ENCODE measurements at regions not wholly inside any gene's neighbourhood (a gene's known extent, or its start where the extent isn't known, plus 50 kb on each side); places are given as distances from the start of the nearest gene placed in this dataset.
"Not testable (repeated sequence)": the region's sequence is repeated elsewhere in the genome, so short reads cannot be mapped to it uniquely, and the experiment has no call there.

GRCh38 chr5:97234380-97234779 is 51.3 kb upstream of the RIOK2 start:
- not testable (repeated sequence) for H3K9me3 ChIP-seq; DNase-seq (ENCODE audit: low spot score); H3K27ac ChIP-seq; H3K36me3 ChIP-seq; H3K4me1 ChIP-seq; H3K4me3 ChIP-seq; H3K27me3 ChIP-seq

- DNase-seq (ENCODE audit: low spot score): no peak
- H3K27ac ChIP-seq: no peak overlapping the region
- no peak for TF ChIP-seq CTCF (IDR thresholded peaks at IDR 0.05)
- H3K4me3 ChIP-seq: no peak overlapping the region
- H3K27me3 ChIP-seq: no peaks in the 10 kb centered on the region
- H3K36me3 ChIP-seq: no peaks in the 10 kb centered on the region
- H3K4me1 ChIP-seq: no peaks in the 10 kb centered on the region
- no peaks in the 10 kb centered on the region for H3K9me3 ChIP-seq
Measured at GRCh38 chr5:97242341-97242740, 59.3 kb upstream of the RIOK2 start.

GRCh38 chr5:97243353-97243752 is 60.3 kb upstream of the RIOK2 start:
- TF ChIP-seq CTCF (IDR thresholded peaks at IDR 0.05): no peak
- H3K36me3 ChIP-seq: no peaks in the 10 kb centered on the region
- H3K27me3 ChIP-seq: no peaks in the 10 kb centered on the region
- no peak overlapping the region for H3K4me3 ChIP-seq
- DNase-seq (ENCODE audit: low spot score): no peak
- no peak overlapping the region for H3K27ac ChIP-seq
- no peaks in the 10 kb centered on the region for H3K4me1 ChIP-seq
- no peaks in the 10 kb centered on the region for H3K9me3 ChIP-seq

- no peak for TF ChIP-seq CTCF (IDR thresholded peaks at IDR 0.05)
- no peaks in the 10 kb centered on the region for H3K27me3 ChIP-seq
- H3K4me1 ChIP-seq: no peaks in the 10 kb centered on the region
- H3K9me3 ChIP-seq: no peaks in the 10 kb centered on the region
- no peaks in the 10 kb centered on the region for H3K36me3 ChIP-seq
- no peak overlapping the region for H3K4me3 ChIP-seq
- no peak overlapping the region for H3K27ac ChIP-seq
- DNase-seq (ENCODE audit: low spot score): no peak
Measured at GRCh38 chr5:97245386-97245785, 62.3 kb upstream of the RIOK2 start.

GRCh38 chr5:97250113-97250512 is 67.1 kb upstream of the RIOK2 start:
- DNase-seq (ENCODE audit: low spot score): no peak
- H3K27ac ChIP-seq: no peak overlapping the region
- no peaks in the 10 kb centered on the region for H3K4me1 ChIP-seq
- TF ChIP-seq CTCF (IDR thresholded peaks at IDR 0.05): no peak
- H3K27me3 ChIP-seq: no peaks in the 10 kb centered on the region
- H3K4me3 ChIP-seq: no peak overlapping the region
- no peaks in the 10 kb centered on the region for H3K36me3 ChIP-seq
- H3K9me3 ChIP-seq: peaks cover 0 to 5% of the 10 kb centered on the region in 2 donors

GRCh38 chr5:97266076-97266475 is 83.0 kb upstream of the RIOK2 start:
- Histone ChIP-seq H3K36me3 (no peaks in the 10 kb centered on the region), H3K4me3 (no peak overlapping the region), H3K27ac (no peak overlapping the region), H3K4me1 (no peaks in the 10 kb centered on the region), H3K27me3 (no peaks in the 10 kb centered on the region), H3K9me3 (peaks cover 0 to 4% of the 10 kb centered on the region in 2 donors)
- TF ChIP-seq CTCF (IDR thresholded peaks at IDR 0.05): no peak
- no peak for DNase-seq (ENCODE audit: low spot score)
